Mammary epithelial cell (primary cell): ENCODE measurements at regions not wholly inside any gene's neighbourhood (a gene's known extent, or its start where the extent isn't known, plus 50 kb on each side); places are given as distances from the start of the nearest gene placed in this dataset.

Experiments used
- CTCF ChIP-seq, 2 donors: IDR thresholded peaks in 1 of 2; conservative IDR thresholded peaks in 1 of 2; 2 replicates each; pipeline ENCODE4 v1.5.1; 2011 to 2012; ENCODE audit warnings: inconsistent platforms in 2 of 2, low read length in 2 of 2, mild to moderate bottlenecking in 2 of 2, control low read depth in 1 of 2, low read depth in 1 of 2; ENCODE audit not compliant: insufficient read depth in 1 of 2; ENCODE audit errors: extremely low read depth in 1 of 2
- EZH2 ChIP-seq: IDR thresholded peaks from 2 replicates; pipeline ENCODE4 v1.6.1; 2012; ENCODE audit warnings: low read length, inconsistent platforms, borderline replicate concordance

GRCh38 chr20:53713328-53714056 lies 119.9 kb upstream of the ZNF217 start:
- TF ChIP-seq EZH2 (no peak), CTCF (conservative IDR thresholded peaks at IDR 0.05 in 1 of 2, IDR thresholded peaks at IDR 0.05 in 1 of 2; ENCODE audit: extremely low read depth in 1 of 2, insufficient read depth in 1 of 2, low read depth in 1 of 2, low read length in 2 of 2) (peak in 1 of 2 donors; percentile 7)
